ENCODE measurements at regions not wholly inside any gene's neighbourhood (a gene's known extent, or its start where the extent isn't known, plus 50 kb on each side); places are given as distances from the start of the nearest gene placed in this dataset.
A peak's percentile ranks its signal among the peaks of the same experiment; 100 is the strongest.
"Not testable (repeated sequence)": the region's sequence is repeated elsewhere in the genome, so short reads cannot be mapped to it uniquely, and the experiment has no call there.

DNA sequence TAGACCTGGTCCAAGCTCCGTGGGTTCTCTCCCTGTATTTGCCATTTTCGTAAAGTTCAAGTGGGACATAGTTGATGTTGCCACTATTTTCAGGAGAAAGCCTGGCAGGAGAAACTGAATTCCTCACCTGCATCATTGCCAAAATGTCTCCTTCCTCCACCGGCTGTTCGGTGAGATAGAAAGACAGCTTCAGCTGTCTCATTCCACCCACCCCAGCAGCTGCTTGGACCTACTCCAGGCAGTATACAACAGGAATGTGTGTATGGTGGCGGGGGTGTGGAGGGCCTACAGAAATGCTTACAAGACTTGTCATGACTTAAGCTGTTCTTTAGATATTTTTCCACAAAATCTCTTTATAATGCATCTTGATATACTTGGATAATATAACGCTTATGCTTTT lies 132.7 kb upstream of the RAP2B start:
- ATAC-seq (no peak), DNase-seq (no peak)

DNA sequence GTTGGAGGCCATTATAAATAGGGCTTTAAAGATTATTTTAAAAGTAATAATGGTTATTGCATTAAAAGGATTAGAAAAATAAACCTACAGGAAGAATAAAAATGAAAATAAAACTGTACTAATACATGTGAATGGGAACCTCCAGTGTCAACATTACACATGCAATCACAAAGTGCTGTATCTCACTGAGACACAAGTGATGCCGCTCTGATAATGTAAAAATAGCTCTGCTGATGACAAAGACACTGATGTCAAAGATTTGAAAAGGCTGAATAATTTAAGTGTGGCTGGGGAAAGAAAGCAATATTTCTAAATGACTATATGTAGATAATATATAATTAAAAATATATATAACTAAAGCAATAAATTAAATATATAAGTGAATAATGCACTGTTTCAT lies 129.1 kb upstream of the RAP2B start:
- DNase-seq = no peak
- ATAC-seq = no peak

DNA sequence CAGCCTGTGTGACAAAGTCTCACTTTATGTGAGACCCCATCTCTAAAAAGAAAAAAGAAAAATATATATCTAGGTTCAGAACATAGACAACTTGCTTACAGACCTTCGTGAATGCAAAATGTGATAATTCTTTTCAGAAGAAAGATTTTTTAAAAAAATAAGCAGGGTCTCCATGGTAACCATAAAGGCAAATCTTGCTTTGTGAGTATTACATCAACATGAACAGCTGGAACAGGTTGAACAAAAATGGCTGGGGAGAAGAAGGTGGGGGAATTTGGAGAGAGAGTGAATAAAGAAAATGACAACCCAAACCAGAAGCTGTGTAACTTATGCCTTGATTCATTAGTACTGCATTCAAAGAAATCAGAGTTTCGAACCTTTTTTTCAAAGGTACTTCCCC lies 125.2 kb upstream of the RAP2B start:
- ATAC-seq (no peak), DNase-seq (no peak)

DNA sequence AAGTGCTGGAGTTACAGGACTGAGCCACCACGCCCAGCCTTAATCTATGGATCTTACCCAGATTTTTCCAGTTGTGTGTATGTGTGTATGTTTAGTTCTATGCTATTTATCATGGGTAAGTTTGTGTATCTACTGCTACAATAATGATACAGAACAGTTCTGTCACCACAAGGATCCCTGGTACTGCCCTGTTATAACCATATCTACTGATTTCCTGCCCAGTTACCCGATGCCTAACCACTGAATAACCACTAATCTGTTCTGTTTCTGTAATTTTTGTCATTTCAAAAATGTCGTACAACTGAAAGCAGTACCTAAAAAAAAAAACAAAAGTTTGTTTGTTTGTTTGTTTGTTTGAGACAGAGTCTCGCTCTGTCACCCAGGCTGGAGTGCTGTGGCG lies 123.7 kb upstream of the RAP2B start:
- no peak for DNase-seq
- peak; percentile 36 for ATAC-seq

DNA sequence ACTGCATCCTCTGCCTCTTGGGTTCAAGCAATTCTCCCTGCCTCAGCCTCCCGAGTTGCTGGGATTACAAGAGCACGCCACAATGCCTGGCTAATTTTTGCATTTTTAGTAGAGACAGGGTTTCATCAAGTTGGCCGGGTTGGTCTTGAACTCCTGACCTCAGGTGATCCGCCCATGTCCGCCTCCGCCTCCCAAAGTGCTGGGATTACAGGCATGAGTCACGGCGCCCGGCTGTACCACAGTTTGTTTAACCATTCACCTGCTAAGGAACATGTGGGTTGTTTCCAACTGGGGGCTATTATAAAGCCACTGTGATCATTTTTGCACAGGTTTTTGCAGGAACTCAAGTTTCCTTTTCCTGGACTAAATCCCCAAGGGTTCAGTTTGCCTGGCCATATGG lies 123.2 kb upstream of the RAP2B start:
- DNase-seq (no peak), ATAC-seq (no peak)

DNA sequence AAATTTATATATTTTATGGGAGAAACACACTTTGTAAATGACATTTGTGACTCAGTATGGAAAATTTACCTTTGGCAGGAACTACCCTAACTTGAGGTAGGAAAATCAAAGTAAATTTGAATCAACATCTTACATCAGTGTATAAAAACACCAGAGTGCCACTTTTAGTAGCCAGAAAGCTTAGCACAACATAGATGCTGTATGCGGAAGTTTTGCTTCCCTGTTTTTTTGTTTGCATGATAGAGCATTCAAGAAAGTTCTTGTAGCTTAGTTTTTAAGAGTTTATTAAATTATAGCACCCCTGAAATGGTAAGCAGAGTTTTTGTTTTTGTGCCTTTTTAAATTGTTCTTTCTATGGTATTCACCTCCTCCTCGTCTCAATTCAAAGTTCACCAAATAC lies 120.8 kb upstream of the RAP2B start:
- no peak for ATAC-seq

DNA sequence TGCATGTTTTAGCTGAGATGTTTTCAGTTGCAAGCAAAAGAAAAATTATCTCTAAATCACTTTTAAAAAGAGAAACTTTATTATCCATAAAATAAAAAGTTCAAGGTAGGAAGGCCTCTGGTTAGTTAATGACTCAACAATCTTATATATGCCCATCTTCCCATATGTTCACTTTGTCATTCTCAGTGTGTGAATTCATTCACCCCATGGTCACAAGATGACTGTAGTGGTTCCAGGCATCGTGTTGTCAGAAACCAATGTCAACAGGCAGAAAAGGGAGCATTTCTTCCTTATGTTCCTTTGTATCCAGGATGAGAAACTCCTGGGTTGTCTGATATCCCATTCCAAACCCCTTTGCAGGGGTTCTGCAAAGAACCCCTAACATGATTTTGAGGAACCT lies 119.9 kb upstream of the RAP2B start:
- no peak for DNase-seq
- no peak for ATAC-seq

More for the DNA sequence above, 120.8 kb upstream of the RAP2B start:
- DNase-seq = no peak

DNA sequence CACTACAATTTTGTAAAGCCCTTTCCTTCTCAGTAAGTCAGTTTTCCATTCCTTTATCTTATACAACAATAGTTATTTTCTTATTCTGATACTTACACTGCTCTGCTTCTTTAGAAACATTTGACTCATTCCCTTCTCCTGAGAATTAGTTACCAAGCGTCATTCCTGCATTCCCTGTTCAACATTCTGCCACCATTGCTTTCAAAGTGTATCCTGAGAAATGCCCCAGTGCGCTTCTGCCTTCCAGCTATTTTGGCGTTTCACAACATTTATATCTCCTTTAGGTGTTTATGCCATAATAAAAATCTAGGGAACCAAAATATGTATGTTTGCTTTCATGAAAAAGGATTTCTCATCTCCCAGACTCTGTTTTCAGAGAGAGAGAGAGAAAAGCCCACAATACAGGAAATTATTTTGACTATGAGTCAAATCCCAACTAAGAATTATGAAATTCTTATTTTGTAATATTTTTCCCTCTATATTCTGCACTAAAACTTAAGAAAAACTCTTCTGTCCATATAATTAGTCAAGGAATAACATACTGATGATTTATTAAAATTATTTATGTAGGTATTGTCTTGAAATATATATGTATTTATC lies 118.2 kb upstream of the RAP2B start:
- ATAC-seq (no peak), DNase-seq (no peak)

DNA sequence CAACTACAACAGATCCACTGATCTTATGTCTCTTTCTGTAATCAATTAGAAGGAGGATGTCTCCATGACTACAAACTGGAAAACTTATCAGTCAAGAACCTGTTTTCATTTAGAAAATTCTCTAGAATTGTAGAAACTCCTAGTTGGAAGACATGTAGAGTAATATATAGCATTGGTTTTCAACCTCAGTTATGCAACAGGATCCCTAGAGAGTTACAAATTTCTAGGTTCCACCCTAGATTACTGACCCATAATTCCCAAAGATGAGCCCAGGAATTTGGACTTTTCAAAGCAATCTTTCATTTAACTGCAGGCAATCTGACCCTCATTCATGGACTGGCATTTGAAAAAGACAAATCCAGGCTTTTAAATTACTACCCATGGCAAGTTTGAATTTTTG lies 116.9 kb upstream of the RAP2B start:
- DNase-seq (no peak), ATAC-seq (no peak)

DNA sequence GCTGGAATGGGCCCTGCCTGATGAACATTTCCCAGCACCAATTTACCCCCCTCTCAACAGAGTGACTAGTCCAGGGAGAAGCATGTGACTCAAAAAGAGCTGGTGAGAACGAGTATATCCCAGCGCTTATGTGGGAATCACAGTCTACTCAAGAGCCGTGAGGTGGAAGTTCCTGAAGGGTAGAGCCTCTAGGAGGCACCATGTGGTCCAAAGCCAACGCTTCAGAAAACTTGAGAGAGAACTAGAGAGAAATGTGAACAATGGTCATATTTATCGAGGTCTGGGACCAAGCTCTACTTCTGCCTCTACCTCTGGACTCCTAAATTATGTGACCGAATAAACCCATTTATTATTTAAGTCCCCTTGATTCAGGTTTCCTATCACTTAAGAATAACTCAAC lies 111.0 kb upstream of the RAP2B start:
- DNase-seq (no peak), ATAC-seq (no peak)

DNA sequence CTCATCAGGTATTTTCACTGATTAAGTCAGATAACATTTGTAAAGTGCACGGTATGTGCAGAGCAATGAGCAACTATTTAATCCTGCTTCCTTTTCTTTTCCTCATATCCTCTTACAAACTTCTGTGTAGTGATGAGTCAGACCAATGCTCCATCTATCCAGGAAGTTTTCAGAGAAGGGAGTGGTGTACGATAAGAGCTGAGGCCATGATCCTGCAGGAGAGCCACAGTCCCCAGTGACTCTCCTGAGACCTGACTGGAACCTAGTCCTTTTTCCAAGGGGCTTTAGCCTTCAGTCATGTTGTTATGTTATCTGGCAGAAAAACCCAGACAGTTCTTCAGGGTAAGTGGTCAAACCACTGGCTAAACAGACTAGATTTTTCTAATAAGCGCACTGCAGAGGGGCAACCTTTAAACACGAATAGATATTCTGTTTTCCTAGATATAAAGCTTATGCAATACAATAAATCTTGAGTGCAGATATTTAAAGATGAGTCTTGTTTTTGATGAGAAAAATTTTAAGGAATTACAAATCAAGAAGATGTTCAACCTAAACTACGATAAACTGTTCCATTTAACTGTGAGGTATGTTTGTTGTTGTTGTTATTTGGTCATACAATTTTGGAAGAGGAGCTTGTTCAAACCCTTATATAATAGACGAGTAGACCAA lies 110.5 kb upstream of the RAP2B start:
- DNase-seq (no peak), ATAC-seq (no peak)

DNA sequence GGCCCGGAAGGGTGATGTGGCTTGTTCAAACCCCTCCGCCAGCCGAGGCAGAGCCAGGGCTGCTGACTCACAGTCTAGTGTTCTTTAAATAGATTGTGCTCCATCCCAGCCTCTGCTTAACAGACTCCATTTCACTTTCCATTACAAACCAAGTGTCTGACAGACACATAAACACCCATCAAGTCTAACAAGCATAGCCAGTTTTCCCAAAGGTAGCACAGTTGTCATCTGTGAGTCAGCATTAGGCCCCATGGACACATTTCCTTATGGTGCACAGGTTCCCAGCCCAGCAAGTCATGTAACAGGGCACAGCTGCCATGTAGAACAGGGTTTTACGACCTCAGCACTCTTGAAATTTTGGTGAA lies 109.9 kb upstream of the RAP2B start:
- no peak for ATAC-seq
- no peak for DNase-seq

DNA sequence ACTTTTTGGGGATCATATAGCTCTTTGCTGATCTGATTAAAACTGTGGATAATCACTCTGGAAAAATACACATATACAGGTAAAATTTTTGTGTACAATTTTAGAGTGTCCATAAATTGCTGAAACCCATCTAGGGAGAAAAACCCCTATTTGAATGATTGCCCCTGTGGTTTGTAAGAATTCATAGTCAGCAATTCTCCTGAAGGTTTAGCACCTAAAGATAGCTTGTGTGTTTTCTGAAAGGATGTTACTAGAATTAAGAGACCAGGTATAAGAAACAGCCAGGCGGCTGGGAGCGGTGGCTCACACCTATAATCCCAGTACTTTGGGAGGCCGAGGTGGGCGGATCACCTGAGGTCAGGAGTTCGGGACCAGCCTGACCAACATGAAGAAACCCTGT lies 106.8 kb upstream of the RAP2B start:
- ATAC-seq = no peak
- no peak for DNase-seq

DNA sequence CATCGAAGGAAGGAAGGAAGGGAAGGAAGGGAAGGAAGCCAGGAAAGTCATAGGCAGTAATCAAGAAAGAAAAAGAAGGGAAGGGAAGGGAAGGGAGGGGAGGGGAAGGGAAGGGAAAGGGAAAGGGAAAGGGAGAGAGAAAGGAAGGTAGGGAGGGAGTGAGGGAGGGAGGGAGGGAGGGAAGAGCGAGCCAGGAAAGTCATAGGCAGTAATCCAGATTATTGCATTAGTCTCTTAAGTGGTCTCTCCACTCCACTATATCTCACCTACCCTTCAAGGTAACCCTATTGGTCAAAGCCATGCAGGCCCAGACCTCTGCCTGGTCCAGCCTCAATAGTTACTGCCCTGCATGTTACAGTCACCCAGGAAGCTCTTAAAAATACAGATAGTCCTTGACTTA lies 106.2 kb upstream of the RAP2B start:
- no peak for DNase-seq
- ATAC-seq = no peak

DNA sequence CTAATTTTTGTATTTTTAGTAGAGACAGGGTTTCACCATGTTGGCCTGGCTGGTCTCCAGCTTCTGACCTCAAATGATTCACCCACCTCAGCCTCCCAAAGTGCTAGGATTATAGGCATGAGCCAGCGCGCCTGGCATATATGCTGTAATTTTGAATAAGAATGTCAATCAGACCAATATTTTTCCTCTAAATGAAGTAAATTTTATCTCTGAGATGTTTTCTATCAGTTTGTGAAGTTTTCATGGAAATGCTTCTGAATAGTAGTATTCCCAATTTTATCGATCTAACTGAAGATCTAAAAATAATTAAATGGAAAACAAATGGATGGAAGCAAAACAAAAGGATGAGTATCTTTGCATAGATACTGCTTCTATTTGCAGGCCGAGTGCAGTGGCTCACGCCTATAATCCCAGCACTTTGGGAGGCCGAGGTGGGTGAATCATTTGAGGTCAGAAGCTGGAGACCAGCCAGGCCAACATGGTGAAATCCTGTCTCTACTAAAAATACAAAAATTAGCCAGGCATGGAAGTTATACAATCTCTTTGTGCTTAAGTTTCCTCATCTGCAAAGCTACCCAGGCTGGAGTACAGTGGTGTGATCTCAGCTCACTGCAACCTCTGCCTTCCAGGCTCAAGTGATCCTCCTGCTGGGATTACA lies 103.9 kb upstream of the RAP2B start:
- not testable (repeated sequence) for DNase-seq, ATAC-seq

DNA sequence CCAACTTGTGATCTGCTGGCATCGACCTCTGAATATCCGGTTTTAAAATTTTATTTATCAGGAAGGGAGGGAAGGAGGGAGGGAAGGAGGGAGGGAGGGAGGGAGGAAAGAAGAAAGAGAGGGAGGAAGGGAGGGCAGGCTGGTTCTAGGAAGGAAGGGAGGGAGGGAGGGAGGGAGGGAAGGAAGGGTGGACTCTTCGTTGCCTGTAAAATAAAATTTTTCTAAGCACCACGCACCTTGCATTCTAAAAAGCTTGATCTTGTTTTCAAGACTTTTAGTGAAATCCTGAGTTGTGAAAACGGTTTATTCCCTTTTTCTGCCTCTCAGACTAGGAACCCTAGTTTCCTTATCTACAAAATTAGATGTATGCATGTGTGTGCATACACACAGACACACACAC lies 101.7 kb upstream of the RAP2B start:
- DNase-seq = no peak
- ATAC-seq = no peak

DNA sequence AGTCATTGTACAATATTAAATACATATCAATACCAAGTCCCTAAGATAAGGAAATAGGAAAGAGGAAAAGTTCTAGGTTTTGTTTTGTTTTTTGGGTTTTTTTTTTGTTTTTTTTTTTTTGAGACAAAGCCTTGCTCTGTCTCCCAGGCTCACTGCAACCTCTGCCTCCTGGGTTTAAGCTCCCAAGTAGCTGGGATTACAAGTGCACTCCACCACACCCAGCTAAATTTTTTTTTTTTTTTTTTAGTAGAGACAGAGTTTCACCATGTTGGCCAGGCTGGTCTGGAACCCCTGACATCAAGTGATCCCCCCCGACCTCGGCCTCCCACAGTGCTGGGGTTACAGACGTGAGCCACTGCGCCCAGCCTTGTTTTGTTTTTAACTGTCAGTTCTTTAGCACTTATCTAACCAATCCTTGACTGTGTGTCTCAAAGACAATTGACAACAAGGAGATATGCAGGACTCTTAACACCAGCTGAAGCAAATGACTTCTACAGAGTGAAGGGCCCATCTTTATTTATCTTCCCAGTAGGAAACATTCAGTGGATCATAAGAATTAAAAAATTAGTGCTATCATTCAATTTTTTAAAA lies 100.0 kb upstream of the RAP2B start:
- DNase-seq (no peak), ATAC-seq (no peak)

DNA sequence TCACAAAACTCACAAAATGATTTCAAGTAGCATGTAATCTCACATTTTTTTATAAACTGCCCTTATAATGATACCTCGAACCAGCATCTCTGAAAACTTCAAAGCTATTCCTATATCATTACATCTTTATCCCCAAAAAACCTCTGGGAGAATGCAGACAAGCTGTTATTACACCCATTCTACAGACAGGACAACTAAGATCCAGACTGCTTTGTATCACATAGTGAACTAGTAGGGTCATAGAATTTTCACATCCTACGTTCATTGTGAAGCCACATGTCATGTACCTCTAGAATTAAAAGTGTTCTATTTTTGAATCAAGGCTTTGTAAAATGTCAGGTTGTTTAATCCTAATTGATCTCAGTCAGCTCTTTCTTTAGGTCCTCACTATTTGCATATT lies 98.7 kb upstream of the RAP2B start:
- ATAC-seq (no peak), DNase-seq (no peak)

DNA sequence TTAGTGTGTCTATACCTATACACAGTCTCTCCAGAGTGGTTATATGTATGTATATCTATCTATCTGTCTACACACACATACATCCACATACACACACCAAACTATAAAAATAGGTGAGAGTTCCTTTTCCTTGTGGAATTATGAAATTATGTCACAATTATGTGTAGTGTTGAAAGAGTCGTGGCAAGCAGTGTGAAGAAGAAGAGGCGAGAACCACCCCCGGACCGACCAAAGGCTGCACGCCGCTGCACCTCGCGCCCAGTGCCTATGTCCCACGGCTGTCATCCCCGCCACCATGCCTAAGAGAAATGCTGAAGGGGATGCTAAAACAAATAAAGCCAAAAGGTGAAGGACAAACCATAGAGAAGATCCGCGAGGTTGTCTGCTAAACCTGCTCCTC lies 95.0 kb upstream of the RAP2B start:
- no peak for DNase-seq

DNA sequence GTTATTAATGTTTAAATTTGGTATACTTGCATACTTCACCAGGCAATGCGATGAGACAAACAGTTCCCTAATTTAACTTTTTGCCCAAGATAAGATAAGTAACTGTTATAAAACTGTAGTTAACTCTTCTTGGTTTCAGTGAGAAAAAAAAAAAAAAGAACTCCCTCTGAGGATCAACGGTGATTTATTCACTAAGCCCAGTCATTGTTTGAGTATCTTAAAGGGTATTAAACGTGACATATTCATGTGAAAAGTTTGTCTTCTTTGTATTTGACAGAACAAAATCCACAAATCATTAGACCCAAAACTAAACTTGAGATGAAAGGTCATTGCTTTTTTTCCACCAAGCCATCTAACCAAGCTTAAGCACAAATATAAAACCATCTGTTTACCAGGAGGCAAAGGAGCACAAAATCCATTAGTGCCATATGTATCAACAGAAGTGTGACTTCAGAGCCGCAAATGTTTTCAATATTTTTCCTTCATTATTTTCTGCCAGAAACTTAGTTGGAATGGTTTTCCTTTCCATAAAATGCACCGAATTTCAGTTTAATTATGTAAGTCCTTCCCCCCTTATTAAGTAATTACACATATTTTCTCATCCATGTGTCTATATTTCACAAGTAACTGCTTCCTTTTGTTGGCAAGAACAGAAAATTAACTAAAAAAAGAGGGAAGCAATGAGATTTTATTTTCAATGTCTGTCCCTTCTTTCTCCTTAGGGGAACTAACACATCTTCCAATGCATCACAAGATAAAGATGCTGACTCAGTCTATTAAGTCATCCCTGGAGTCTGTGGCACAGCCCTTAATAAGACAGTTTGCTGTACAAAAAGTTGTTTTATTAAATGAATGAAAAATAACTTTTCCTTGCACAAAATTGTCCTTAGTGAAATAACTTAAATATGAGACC lies 92.2 kb upstream of the RAP2B start:
- ATAC-seq (no peak), DNase-seq (no peak)

More for the DNA sequence above, 95.0 kb upstream of the RAP2B start:
- ATAC-seq = no peak

DNA sequence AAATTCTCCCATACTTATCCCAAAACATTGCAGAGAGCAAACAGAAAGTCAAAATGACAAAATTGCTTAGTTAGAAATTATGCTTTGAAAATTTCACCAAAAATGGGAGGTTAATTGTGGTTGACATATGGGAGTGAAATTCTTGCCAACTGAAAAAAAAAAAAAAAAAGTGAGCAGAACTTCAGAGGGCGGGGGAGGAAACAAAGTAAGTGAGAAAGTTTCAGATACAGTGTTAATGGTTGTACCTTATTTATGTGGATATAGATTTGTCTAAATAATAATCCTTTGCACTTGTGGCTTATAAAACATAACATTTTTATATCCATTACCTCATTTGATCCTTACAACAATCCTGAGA lies 91.5 kb upstream of the RAP2B start:
- ATAC-seq = no peak
- no peak for DNase-seq

DNA sequence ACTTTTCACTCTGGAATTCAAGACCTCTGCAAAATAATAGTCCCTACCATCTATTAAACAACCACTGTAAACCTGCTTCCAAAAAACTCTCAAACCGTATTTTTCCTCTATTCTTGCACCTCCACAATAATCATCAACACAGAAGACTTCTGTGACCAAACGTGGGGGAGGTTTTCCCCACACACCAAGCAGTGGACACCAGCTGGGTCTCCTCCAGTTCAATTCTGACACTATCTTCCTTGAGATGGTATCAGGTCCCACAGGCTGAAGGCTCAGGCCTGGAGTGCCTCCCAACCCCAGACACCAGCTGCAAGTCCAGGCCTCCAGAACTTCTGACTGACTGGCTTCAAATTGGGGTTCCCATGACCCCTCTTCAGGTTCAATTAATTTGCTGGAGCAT lies 89.6 kb upstream of the RAP2B start:
- DNase-seq (no peak), ATAC-seq (no peak)

DNA sequence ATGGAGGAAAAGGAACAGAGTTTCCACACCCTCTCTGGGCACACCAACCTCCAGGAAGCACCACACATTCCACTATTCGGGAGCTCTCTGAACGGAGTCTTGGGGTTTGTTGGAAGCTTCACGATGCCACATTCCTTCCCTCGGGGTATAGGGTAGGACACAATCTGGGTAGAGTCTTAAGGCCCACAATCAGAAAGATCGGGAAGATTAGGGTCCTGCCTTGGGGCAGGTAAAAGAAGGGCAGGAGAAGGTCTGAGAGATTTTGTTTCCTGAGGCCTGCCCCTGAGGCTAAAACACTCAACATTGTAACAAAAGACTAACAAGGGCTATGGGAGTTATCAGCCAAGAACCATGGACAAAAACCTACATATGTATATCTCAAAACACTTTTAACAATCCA lies 89.2 kb upstream of the RAP2B start:
- ATAC-seq (no peak), DNase-seq (no peak)
